Nephron (organoid): ENCODE measurements at regions not wholly inside any gene's neighbourhood (a gene's known extent, or its start where the extent isn't known, plus 50 kb on each side); places are given as distances from the start of the nearest gene placed in this dataset.

Experiments
- H3K27ac Mint-ChIP-seq, 3 experiments: 2 replicates each; pipeline ENCODE4 v1.8.0; 2020; ENCODE audit warnings: mixed read lengths in 3 of 3, mild to moderate bottlenecking in 2 of 3, moderate library complexity in 1 of 3
- H3K27me3 Mint-ChIP-seq: 2 replicates; pipeline ENCODE4 v1.8.0; 2021; ENCODE audit warnings: low read depth, mild to moderate bottlenecking, moderate library complexity, mixed read lengths
- H3K36me3 Mint-ChIP-seq: 2 replicates; pipeline ENCODE4 v1.8.0; 2020; ENCODE audit warnings: low read depth, mixed read lengths
- H3K4me1 Mint-ChIP-seq: 2 replicates; pipeline ENCODE4 v1.8.0; 2020; ENCODE audit warnings: mixed read lengths
- H3K4me3 Mint-ChIP-seq, 3 experiments: 2 replicates each; pipeline ENCODE4 v1.8.0; 2020; ENCODE audit warnings: mild to moderate bottlenecking in 3 of 3, mixed read lengths in 3 of 3, moderate library complexity in 2 of 3
- H3K9me3 Mint-ChIP-seq: 2 replicates; pipeline ENCODE4 v1.8.0; 2020; ENCODE audit warnings: mixed read lengths
- CTCF ChIP-seq, 3 experiments: fragments of 200-600 bp; sonication (generic); IDR thresholded peaks; one replicate each; pipeline ENCODE4 v1.5.0; 2021; ENCODE audit warnings: antibody characterized with exemption in 3 of 3; ENCODE audit not compliant: unreplicated experiment in 3 of 3

DNA sequence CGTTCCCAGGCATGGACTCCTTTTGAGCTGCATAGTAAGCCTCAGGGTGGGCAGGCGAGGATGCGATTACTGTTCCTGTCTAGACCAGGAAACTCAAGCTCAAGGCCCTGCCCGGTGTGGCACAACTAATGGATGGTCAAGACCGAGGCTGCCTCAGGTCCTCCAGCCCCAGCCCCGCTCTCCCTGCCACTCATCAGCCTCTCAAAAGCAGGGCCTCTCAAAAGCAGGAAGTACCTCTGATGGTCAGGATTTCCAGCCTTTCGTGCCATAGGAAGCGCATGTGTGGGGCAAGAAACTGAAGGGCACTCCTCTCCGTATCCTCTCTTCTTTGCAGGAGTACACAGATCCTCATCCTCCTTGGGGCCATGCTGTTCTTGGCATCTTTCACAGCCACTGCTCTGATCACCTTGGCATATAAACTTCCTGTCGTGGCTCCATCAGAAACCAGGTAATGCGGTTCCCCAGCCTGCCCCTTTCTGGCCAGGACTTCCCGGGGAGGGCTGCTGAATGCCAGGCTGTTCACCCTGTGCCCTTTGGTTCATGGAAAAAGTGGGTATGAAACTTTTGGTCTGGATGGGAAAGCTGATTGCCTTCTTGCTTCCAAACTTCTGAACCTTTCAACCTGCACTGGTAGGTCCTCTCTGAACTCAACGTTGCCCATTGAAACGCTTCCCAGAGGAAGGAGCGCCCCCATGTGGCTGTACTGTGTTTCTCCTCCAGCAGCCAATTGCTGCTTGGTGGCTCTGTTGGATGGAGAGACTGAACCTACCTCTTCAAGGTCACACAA is 82.8 kb upstream of the SEC11C start:
- Mint-ChIP-seq H3K27ac (peak overlapping the region in 1 of 3 experiments; percentile 27), H3K4me1 (peaks cover 30% of the 10 kb centered on the region), H3K36me3 (no peaks in the 10 kb centered on the region), H3K4me3 (no peak overlapping the region), H3K9me3 (no peaks in the 10 kb centered on the region), H3K27me3 (peaks cover 6% of the 10 kb centered on the region)
- peak; percentile 70 to 86 (median 72) for TF ChIP-seq CTCF (IDR thresholded peaks at IDR 0.05; ENCODE audit: unreplicated experiment in 3 of 3)

- H3K36me3 Mint-ChIP-seq: no peaks in the 10 kb centered on the region
- no peak overlapping the region for H3K4me3 Mint-ChIP-seq
- H3K27ac Mint-ChIP-seq: no peak overlapping the region
- TF ChIP-seq CTCF (IDR thresholded peaks at IDR 0.05; ENCODE audit: unreplicated experiment in 3 of 3): no peak
- peaks cover 6% of the 10 kb centered on the region for H3K27me3 Mint-ChIP-seq
- peaks cover 26% of the 10 kb centered on the region for H3K4me1 Mint-ChIP-seq
- no peaks in the 10 kb centered on the region for H3K9me3 Mint-ChIP-seq
These were observed 82.2 kb upstream of the SEC11C start for GRCh38 chr18:59057493-59057795.

- Mint-ChIP-seq H3K27ac (peak overlapping the region in 2 of 3 experiments; percentile 31 to 42), H3K4me3 (no peak overlapping the region), H3K27me3 (peaks cover 6% of the 10 kb centered on the region), H3K9me3 (no peaks in the 10 kb centered on the region), H3K4me1 (peaks cover 25% of the 10 kb centered on the region), H3K36me3 (no peaks in the 10 kb centered on the region)
- no peak for TF ChIP-seq CTCF (IDR thresholded peaks at IDR 0.05; ENCODE audit: unreplicated experiment in 3 of 3)
These were observed 81.7 kb upstream of the SEC11C start for GRCh38 chr18:59057969-59058368.

DNA sequence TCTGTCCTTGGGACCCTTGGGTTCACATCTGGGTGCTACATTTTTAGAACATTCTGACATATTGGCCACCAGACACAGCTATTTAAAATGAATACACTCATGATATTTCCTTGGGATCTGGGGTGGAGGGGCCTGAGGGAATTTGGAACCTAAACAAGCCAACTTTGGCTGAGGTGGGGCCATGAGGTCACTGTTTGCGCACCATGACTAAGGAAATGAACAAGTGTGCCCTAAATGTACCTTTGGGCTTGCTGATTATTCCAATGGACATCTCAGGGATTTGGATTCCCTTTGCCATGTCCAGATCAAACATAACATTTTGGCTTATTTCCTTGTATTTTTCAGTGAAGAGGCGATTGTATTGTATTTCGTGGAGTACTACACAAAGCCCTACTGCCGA is 80.5 kb upstream of the SEC11C start:
- peaks cover 17% of the 10 kb centered on the region for H3K4me1 Mint-ChIP-seq
- H3K36me3 Mint-ChIP-seq: no peaks in the 10 kb centered on the region
- no peak overlapping the region for H3K4me3 Mint-ChIP-seq
- H3K9me3 Mint-ChIP-seq: no peaks in the 10 kb centered on the region
- TF ChIP-seq CTCF (IDR thresholded peaks at IDR 0.05; ENCODE audit: unreplicated experiment in 3 of 3): no peak
- H3K27ac Mint-ChIP-seq: no peak overlapping the region
- peaks cover 10% of the 10 kb centered on the region for H3K27me3 Mint-ChIP-seq

DNA sequence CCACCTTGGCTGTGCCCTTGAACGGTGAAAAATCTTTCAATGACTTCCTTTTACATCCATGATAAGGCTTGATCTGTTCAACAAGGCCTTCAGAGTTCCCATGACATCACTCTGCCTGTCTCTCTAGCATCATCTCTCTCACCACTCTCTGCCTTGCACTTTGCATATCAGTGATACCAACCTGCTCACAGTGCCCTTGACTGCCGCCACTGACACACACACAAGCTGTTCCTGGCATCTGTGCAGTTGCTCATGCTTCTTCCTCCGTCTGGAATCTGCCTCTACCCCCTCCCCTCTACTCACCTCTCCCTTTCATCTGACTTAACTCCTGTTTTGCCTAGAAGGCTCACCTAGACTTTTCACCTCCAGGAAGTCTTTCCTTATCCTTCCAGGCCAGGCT is 79.1 kb upstream of the SEC11C start:
- H3K27me3 Mint-ChIP-seq: peaks cover 10% of the 10 kb centered on the region
- TF ChIP-seq CTCF (IDR thresholded peaks at IDR 0.05; ENCODE audit: unreplicated experiment in 3 of 3): no peak
- peaks cover 6% of the 10 kb centered on the region for H3K4me1 Mint-ChIP-seq
- H3K9me3 Mint-ChIP-seq: no peaks in the 10 kb centered on the region
- H3K27ac Mint-ChIP-seq: no peak overlapping the region
- no peaks in the 10 kb centered on the region for H3K36me3 Mint-ChIP-seq
- no peak overlapping the region for H3K4me3 Mint-ChIP-seq
